HEK293 (cell line): ENCODE measurements at regions not wholly inside any gene's neighbourhood (a gene's known extent, or its start where the extent isn't known, plus 50 kb on each side); places are given as distances from the start of the nearest gene placed in this dataset.

ENCODE experiments used
- TF ChIP-seq, protein P1 (sequence below): fragments of 450-650 bp; formaldehyde crosslinking; IDR thresholded peaks from 2 replicates; pipeline ENCODE4 v1.5.1; 2016; ENCODE audit warnings: missing biosample characterization, missing genetic modification characterization
- TF ChIP-seq, protein P2 (sequence below): fragments of 450-650 bp; formaldehyde crosslinking; IDR thresholded peaks from 2 replicates; pipeline ENCODE4 v1.5.1; 2016; ENCODE audit warnings: missing biosample characterization, missing genetic modification characterization
- TF ChIP-seq, protein P3 (sequence below): fragments of 450-650 bp; formaldehyde crosslinking; IDR thresholded peaks from 2 replicates; pipeline ENCODE4 v1.5.1; 2016; ENCODE audit warnings: missing biosample characterization, missing genetic modification characterization

DNA sequence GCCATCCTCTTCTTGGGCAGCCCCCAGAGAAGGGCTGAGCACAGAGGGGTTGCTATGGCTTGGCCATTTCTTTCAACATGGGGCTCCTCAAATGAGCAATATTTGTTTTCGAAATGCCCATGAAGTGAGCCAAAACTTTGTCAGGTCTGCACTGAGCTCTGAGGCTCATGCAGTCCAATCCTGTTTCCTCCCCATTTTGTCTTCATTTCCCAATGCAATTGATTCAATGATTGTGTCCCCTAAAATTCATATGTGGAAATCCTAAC lies 60.6 kb upstream of the CD44 start:
- TF ChIP-seq, protein P1, sequence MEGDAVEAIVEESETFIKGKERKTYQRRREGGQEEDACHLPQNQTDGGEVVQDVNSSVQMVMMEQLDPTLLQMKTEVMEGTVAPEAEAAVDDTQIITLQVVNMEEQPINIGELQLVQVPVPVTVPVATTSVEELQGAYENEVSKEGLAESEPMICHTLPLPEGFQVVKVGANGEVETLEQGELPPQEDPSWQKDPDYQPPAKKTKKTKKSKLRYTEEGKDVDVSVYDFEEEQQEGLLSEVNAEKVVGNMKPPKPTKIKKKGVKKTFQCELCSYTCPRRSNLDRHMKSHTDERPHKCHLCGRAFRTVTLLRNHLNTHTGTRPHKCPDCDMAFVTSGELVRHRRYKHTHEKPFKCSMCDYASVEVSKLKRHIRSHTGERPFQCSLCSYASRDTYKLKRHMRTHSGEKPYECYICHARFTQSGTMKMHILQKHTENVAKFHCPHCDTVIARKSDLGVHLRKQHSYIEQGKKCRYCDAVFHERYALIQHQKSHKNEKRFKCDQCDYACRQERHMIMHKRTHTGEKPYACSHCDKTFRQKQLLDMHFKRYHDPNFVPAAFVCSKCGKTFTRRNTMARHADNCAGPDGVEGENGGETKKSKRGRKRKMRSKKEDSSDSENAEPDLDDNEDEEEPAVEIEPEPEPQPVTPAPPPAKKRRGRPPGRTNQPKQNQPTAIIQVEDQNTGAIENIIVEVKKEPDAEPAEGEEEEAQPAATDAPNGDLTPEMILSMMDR (tag by site-specific recombination): no peak
- TF ChIP-seq, protein P2, sequence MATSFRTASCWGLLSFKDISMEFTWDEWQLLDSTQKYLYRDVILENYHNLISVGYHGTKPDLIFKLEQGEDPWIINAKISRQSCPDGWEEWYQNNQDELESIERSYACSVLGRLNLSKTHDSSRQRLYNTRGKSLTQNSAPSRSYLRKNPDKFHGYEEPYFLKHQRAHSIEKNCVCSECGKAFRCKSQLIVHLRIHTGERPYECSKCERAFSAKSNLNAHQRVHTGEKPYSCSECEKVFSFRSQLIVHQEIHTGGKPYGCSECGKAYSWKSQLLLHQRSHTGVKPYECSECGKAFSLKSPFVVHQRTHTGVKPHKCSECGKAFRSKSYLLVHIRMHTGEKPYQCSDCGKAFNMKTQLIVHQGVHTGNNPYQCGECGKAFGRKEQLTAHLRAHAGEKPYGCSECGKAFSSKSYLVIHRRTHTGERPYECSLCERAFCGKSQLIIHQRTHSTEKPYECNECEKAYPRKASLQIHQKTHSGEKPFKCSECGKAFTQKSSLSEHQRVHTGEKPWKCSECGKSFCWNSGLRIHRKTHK (tag by site-specific recombination): no peak
- TF ChIP-seq, protein P3, sequence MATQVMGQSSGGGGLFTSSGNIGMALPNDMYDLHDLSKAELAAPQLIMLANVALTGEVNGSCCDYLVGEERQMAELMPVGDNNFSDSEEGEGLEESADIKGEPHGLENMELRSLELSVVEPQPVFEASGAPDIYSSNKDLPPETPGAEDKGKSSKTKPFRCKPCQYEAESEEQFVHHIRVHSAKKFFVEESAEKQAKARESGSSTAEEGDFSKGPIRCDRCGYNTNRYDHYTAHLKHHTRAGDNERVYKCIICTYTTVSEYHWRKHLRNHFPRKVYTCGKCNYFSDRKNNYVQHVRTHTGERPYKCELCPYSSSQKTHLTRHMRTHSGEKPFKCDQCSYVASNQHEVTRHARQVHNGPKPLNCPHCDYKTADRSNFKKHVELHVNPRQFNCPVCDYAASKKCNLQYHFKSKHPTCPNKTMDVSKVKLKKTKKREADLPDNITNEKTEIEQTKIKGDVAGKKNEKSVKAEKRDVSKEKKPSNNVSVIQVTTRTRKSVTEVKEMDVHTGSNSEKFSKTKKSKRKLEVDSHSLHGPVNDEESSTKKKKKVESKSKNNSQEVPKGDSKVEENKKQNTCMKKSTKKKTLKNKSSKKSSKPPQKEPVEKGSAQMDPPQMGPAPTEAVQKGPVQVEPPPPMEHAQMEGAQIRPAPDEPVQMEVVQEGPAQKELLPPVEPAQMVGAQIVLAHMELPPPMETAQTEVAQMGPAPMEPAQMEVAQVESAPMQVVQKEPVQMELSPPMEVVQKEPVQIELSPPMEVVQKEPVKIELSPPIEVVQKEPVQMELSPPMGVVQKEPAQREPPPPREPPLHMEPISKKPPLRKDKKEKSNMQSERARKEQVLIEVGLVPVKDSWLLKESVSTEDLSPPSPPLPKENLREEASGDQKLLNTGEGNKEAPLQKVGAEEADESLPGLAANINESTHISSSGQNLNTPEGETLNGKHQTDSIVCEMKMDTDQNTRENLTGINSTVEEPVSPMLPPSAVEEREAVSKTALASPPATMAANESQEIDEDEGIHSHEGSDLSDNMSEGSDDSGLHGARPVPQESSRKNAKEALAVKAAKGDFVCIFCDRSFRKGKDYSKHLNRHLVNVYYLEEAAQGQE (tag by site-specific recombination): no peak
